K562 (cell line): ENCODE measurements at regions not wholly inside any gene's neighbourhood (a gene's known extent, or its start where the extent isn't known, plus 50 kb on each side); places are given as distances from the start of the nearest gene placed in this dataset.

ENCODE experiments used
- ATAC-seq: fragments of 200-7000 bp; cut with Tn5 transposase; 3 replicates; pipeline ENCODE4 v1.9.1; 2020; ENCODE audit warnings: moderate library complexity
- BruUV-seq: library from RNA; stranded (reverse); fragments of 400-500 nt; replicated peaks from 2 replicates; lab custom pipeline; 2021; lab: Mats Ljungman, UMichigan
- CTCF ChIA-PET: fragments of 300-600 bp; formaldehyde crosslinking; extraction: SDS; loops from one replicate; lab custom pipeline; 2021; ENCODE audit warnings: low intra/inter-chr PET ratio; lab: Yijun Ruan, JAX
- POLR2A ChIA-PET: fragments of 300-600, 350-650 bp; sonication (Branson Sonifier 250); formaldehyde crosslinking; extraction: SDS; loops from one replicate; lab custom pipeline; 2021; ENCODE audit warnings: antibody characterized with exemption, inconsistent platforms; lab: Yijun Ruan, JAX
- DNase-seq, 4 experiments: peaks; one replicate each; pipeline versions ENCODE4 v3.0.0 to v3.0.0-alpha.2; 2011 to 2018; ENCODE audit warnings: low spot score in 3 of 4, mixed read lengths in 3 of 4; ENCODE audit errors: extremely low read depth in 1 of 4
- FAIRE-seq: peaks from 2 replicates; lab custom pipeline; 2011; peaks lifted over from hg19 to GRCh38; lab: Jason Lieb, UNC
- H2AFZ ChIP-seq: 2 replicates; pipeline ENCODE4 v1.6.0; 2011; ENCODE audit warnings: low read depth, low read length, control low read depth, inconsistent platforms
- H3K27ac ChIP-seq: fragments of 200-600 bp; 3 replicates; pipeline ENCODE4 v1.8.0; 2011; ENCODE audit warnings: low read depth, mild to moderate bottlenecking, control low read depth, inconsistent platforms, low read length, moderate library complexity, mixed read lengths; ENCODE audit errors: extremely low read depth
- H3K27me3 ChIP-seq, 2 experiments: fragments of 300-600 bp in 1 of 2; 2 replicates in 1 of 2; 3 replicates in 1 of 2; pipeline versions ENCODE4 v1.6.0 to v1.8.0; 2011; ENCODE audit warnings: inconsistent platforms in 2 of 2, low read length in 2 of 2, mild to moderate bottlenecking in 1 of 2, mixed read lengths in 1 of 2, moderate library complexity in 1 of 2; ENCODE audit not compliant: control insufficient read depth in 2 of 2, insufficient read depth in 2 of 2
- H3K36me3 ChIP-seq: fragments of 300-600 bp; 3 replicates; pipeline ENCODE4 v1.8.0; 2011; ENCODE audit warnings: mild to moderate bottlenecking, low read length, inconsistent platforms; ENCODE audit not compliant: control insufficient read depth, insufficient read depth
- H3K4me1 ChIP-seq, 2 experiments: fragments of 200-600 bp in 1 of 2; replicated peaks in 1 of 2; 2 replicates in 1 of 2; 3 replicates in 1 of 2; pipeline versions ENCODE4 v1.5.1 to v1.8.0; 2011; ENCODE audit warnings: inconsistent platforms in 2 of 2, low read length in 2 of 2, mild to moderate bottlenecking in 1 of 2, mixed read lengths in 1 of 2, moderate library complexity in 1 of 2; ENCODE audit not compliant: control insufficient read depth in 2 of 2, insufficient read depth in 2 of 2
- H3K4me2 ChIP-seq: 2 replicates; pipeline ENCODE4 v1.6.1; 2011; ENCODE audit warnings: low read length, control low read depth, inconsistent platforms, mixed read lengths; ENCODE audit not compliant: insufficient read depth
- H3K4me3 ChIP-seq: fragments of 200-600 bp; sonication (generic), shearing (Covaris generic); 2 replicates; pipeline ENCODE4 v1.5.1; 2016; ENCODE audit warnings: control low read depth, inconsistent platforms
- H3K79me2 ChIP-seq: fragments of 200-600 bp; 3 replicates; pipeline ENCODE4 v1.8.0; 2011; ENCODE audit warnings: low read length, inconsistent platforms; ENCODE audit not compliant: control insufficient read depth, insufficient read depth
- H3K9ac ChIP-seq, 2 experiments: 2 replicates each; pipeline versions ENCODE4 v1.6.0 to v1.6.1; 2011; ENCODE audit warnings: low read depth in 2 of 2, low read length in 2 of 2, control low read depth in 1 of 2, inconsistent platforms in 1 of 2, mild to moderate bottlenecking in 1 of 2, mixed read lengths in 1 of 2; ENCODE audit not compliant: insufficient read depth in 1 of 2
- H3K9me1 ChIP-seq: one replicate; pipeline ENCODE4 v1.6.0; 2011; ENCODE audit warnings: inconsistent platforms, mild to moderate bottlenecking, low read length, moderate library complexity; ENCODE audit not compliant: control insufficient read depth, insufficient read depth
- H3K9me3 ChIP-seq: replicated peaks from 2 replicates; pipeline ENCODE4 v1.5.1; 2011; ENCODE audit warnings: low read depth, low read length, inconsistent platforms; ENCODE audit not compliant: control insufficient read depth, insufficient read depth
- H4K20me1 ChIP-seq: replicated peaks from 2 replicates; pipeline ENCODE4 v1.6.1; 2011; ENCODE audit warnings: low read length, inconsistent platforms, mixed read lengths; ENCODE audit not compliant: control insufficient read depth, insufficient read depth
- CBX5 ChIP-seq: IDR thresholded peaks from 2 replicates; pipeline ENCODE4 v1.6.1; 2014; ENCODE audit warnings: low read depth, borderline replicate concordance
- CC2D1A ChIP-seq: fragments of 450-650 bp; IDR thresholded peaks from 2 replicates; pipeline ENCODE4 v1.6.1; 2017; ENCODE audit warnings: mild to moderate bottlenecking
- CEBPG ChIP-seq, 3 experiments: fragments of 200-800 bp in 1 of 3; sonication (Bioruptor generic) in 1 of 3; sonication (generic) in 1 of 3; formaldehyde crosslinking in 1 of 3; IDR thresholded peaks in 2 of 3; conservative IDR thresholded peaks in 1 of 3; 2 replicates each; pipeline versions ENCODE4 v1.6.1 to v1.8.0; 2016 to 2022; ENCODE audit warnings: missing compliant biosample characterization in 2 of 3, missing genetic modification characterization in 2 of 3, mild to moderate bottlenecking in 1 of 3, missing genetic modification reagents in 1 of 3
- CTCF ChIP-seq, 3 experiments: IDR thresholded peaks in 2 of 3; conservative IDR thresholded peaks in 1 of 3; 2 replicates each; pipeline ENCODE4 v1.5.1; 2011 to 2012; ENCODE audit warnings: low read length in 3 of 3, mild to moderate bottlenecking in 3 of 3, control low read depth in 2 of 3, improper control_type of control experiment in 1 of 3, inconsistent platforms in 1 of 3, low read depth in 1 of 3, mixed read lengths in 1 of 3, moderate library complexity in 1 of 3; ENCODE audit not compliant: insufficient read depth in 2 of 3
- E2F5 ChIP-seq: sonication (generic); formaldehyde crosslinking; IDR thresholded peaks from 2 replicates; pipeline ENCODE4 v1.8.0; 2022; ENCODE audit warnings: mild to moderate bottlenecking, missing genetic modification reagents
- E2F6 ChIP-seq, 2 experiments: IDR thresholded peaks; 2 replicates each; pipeline ENCODE4 v1.6.1; 2011; ENCODE audit warnings: borderline replicate concordance in 1 of 2, control low read depth in 1 of 2, low read depth in 1 of 2, low read length in 1 of 2, mild to moderate bottlenecking in 1 of 2, mixed read lengths in 1 of 2, moderate library complexity in 1 of 2; ENCODE audit not compliant: insufficient read depth in 1 of 2, insufficient read length in 1 of 2, poor library complexity in 1 of 2, severe bottlenecking in 1 of 2; ENCODE audit errors: extremely low read depth in 1 of 2
- PKNOX1 ChIP-seq: fragments of 450-650 bp; IDR thresholded peaks from 2 replicates; pipeline ENCODE4 v1.6.1; 2016
- SFPQ ChIP-seq: fragments of 200-400 bp; formaldehyde crosslinking; IDR thresholded peaks from 2 replicates; pipeline ENCODE4 v1.6.1; 2017; ENCODE audit warnings: mild to moderate bottlenecking, low read depth, low read length, moderate library complexity
- TEAD2 ChIP-seq: fragments of 450-650 bp; IDR thresholded peaks from 2 replicates; pipeline ENCODE4 v1.6.1; 2016; ENCODE audit warnings: missing genetic modification characterization, control low read depth, missing compliant biosample characterization
- THRB ChIP-seq: fragments of 450-650 bp; formaldehyde crosslinking; conservative IDR thresholded peaks from 2 replicates; pipeline ENCODE4 v1.4.0; 2022; ENCODE audit warnings: mild to moderate bottlenecking, missing genetic modification characterization
- ZNF263 ChIP-seq: sonication (generic); formaldehyde crosslinking; IDR thresholded peaks from 2 replicates; pipeline ENCODE4 v1.8.0; 2022; ENCODE audit warnings: mild to moderate bottlenecking, missing genetic modification reagents, borderline replicate concordance
- ZNF324 ChIP-seq: fragments of 250-450 bp; sonication (Bioruptor Pico); IDR thresholded peaks from 2 replicates; pipeline ENCODE4 v1.4.0; 2020; ENCODE audit warnings: mild to moderate bottlenecking
- WGBS: fragments of 100-300 bp; shearing (Covaris generic); methylation state at CpG from one replicate; pipeline ENCODE4 v1.1.6; 2016; ENCODE audit warnings: low coverage, mixed read lengths; ENCODE audit not compliant: insufficient coverage; ENCODE audit errors: missing lambda C conversion rate; 5-methylcytosine and 5-hydroxymethylcytosine counted together
- in situ Hi-C: fragments of 300-500 bp; cut with MboI; formaldehyde crosslinking; loops from 4 replicates; pipeline ENCODE4 v1.15.0; 2018; ENCODE audit warnings: inconsistent platforms, mixed read lengths
- intact Hi-C: fragments of 100-400 bp; cut with micrococcal nuclease; formaldehyde crosslinking; loops from 2 replicates; pipeline ENCODE4 v1.14.2; 2022

- ChIA-PET CTCF (no interaction called here), POLR2A (no interaction called here)
- H3K27ac ChIP-seq: no peak overlapping the region
- no TSS peak for BruUV-seq
- no peaks in the 10 kb centered on the region for H3K4me1 ChIP-seq
- H3K9me1 ChIP-seq: no peaks in the 10 kb centered on the region
- no peaks in the 10 kb centered on the region for H3K79me2 ChIP-seq
- no peaks in the 10 kb centered on the region for H4K20me1 ChIP-seq
- H3K9ac ChIP-seq: no peak overlapping the region
- intact Hi-C loops: no loop called here
- no peaks in the 10 kb centered on the region; the same call in 1 of the 2 replicates for H3K9me3 ChIP-seq
- H3K4me2 ChIP-seq: no peak overlapping the region
- FAIRE-seq (no peak), ATAC-seq (no peak), DNase-seq (no peak)
- H3K36me3 ChIP-seq: no peaks in the 10 kb centered on the region
- WGBS: 0% methylated on average over 1 of the region's 1 CpG
- in situ Hi-C loops: no loop called here
- H2AFZ ChIP-seq: no peak overlapping the region
- no peak overlapping the region for H3K4me3 ChIP-seq
- H3K27me3 ChIP-seq: no peaks in the 10 kb centered on the region
- TF ChIP-seq SFPQ (no peak), E2F6 (IDR thresholded peaks at IDR 0.05; ENCODE audit: borderline replicate concordance in 1 of 2, extremely low read depth in 1 of 2, insufficient read depth in 1 of 2, insufficient read length in 1 of 2, low read depth in 1 of 2, low read length in 1 of 2, poor library complexity in 1 of 2, severe bottlenecking in 1 of 2) (no peak), ZNF324 (CRISPR knock-in tag) (no peak), TEAD2 (tag) (no peak), CBX5 (no peak), CTCF (IDR thresholded peaks at IDR 0.05 in 2 of 3, conservative IDR thresholded peaks at IDR 0.05 in 1 of 3; ENCODE audit: insufficient read depth in 2 of 3, low read depth in 1 of 3, low read length in 3 of 3) (no peak), CC2D1A (no peak), ZNF263 (CRISPR knock-in tag) (no peak), PKNOX1 (no peak), CEBPG (CRISPR knock-in tag; IDR thresholded peaks at IDR 0.05) (no peak), CEBPG (tag; conservative IDR thresholded peaks at IDR 0.05 in 1 of 2, IDR thresholded peaks at IDR 0.05 in 1 of 2) (no peak), THRB (no peak), E2F5 (CRISPR knock-in tag) (no peak)
Measured at GRCh38 chr2:125175415-125175814, 1150.3 kb downstream of the CNTNAP5 start.
